Small intestine (tissue), 7 donors: ENCODE measurements at regions not wholly inside any gene's neighbourhood (a gene's known extent, or its start where the extent isn't known, plus 50 kb on each side); places are given as distances from the start of the nearest gene placed in this dataset.
"Not testable (repeated sequence)": the region's sequence is repeated elsewhere in the genome, so short reads cannot be mapped to it uniquely, and the experiment has no call there.

Experiments used
- DNase-seq, 2 donors: peaks; one replicate each; pipeline versions ENCODE4 v3.0.0 to v3.0.0-alpha.2; 2013
- FAIRE-seq: peaks from 2 replicates; lab custom pipeline; 2012; peaks lifted over from hg19 to GRCh38; lab: Jason Lieb, UNC
- H3K27ac ChIP-seq, 3 donors: one replicate each; pipeline ENCODE4 v1.5.1; 2013; ENCODE audit warnings: low read length in 2 of 3, mild to moderate bottlenecking in 2 of 3, control low read depth in 1 of 3, inconsistent platforms in 1 of 3, low read depth in 1 of 3, moderate library complexity in 1 of 3
- H3K27me3 ChIP-seq, 3 donors: one replicate each; pipeline ENCODE4 v1.6.1; 2013; ENCODE audit warnings: low read length in 3 of 3, inconsistent platforms in 1 of 3; ENCODE audit not compliant: control insufficient read depth in 3 of 3, insufficient read depth in 3 of 3
- H3K36me3 ChIP-seq, 3 donors: one replicate each; pipeline ENCODE4 v1.6.1; 2013; ENCODE audit warnings: low read length in 3 of 3, inconsistent platforms in 1 of 3, low read depth in 1 of 3, mild to moderate bottlenecking in 1 of 3, moderate library complexity in 1 of 3; ENCODE audit not compliant: control insufficient read depth in 3 of 3, insufficient read depth in 2 of 3
- H3K4me1 ChIP-seq, 3 donors: one replicate each; pipeline ENCODE4 v1.6.1; 2013; ENCODE audit warnings: low read length in 2 of 3, inconsistent platforms in 1 of 3, low read depth in 1 of 3, mild to moderate bottlenecking in 1 of 3, moderate library complexity in 1 of 3; ENCODE audit not compliant: control insufficient read depth in 3 of 3, insufficient read depth in 2 of 3
- H3K4me3 ChIP-seq, 3 donors: one replicate each; pipeline ENCODE4 v1.5.1; 2013; ENCODE audit warnings: low read length in 3 of 3, control low read depth in 1 of 3, inconsistent platforms in 1 of 3, low read depth in 1 of 3, mild to moderate bottlenecking in 1 of 3, moderate library complexity in 1 of 3
- H3K9me3 ChIP-seq, 2 donors: one replicate each; pipeline ENCODE4 v1.6.1; 2013; ENCODE audit warnings: low read depth in 1 of 2, low read length in 1 of 2; ENCODE audit not compliant: control insufficient read depth in 2 of 2, insufficient read depth in 1 of 2
- WGBS, 3 donors: extraction: QIAGEN DNeasy Blood & Tissue Kit; methylation state at CpG; one replicate each; pipeline ENCODE4 v1.1.7; 2013; 5-methylcytosine and 5-hydroxymethylcytosine counted together
- donor health status: healthy with polysubstance abuse.
- donor health status: control.
- donor health status: control.
- donor health status: Bipolar disorder and iron deficiency.
- donor health status: healthy.

- no peaks in the 10 kb centered on the region for H3K4me1 ChIP-seq
- peaks cover 0 to 3% (median 0%) of the 10 kb centered on the region in 3 donors for H3K27me3 ChIP-seq
- H3K9me3 ChIP-seq = peaks cover 0 to 6% of the 10 kb centered on the region in 2 donors
- H3K27ac ChIP-seq = no peak overlapping the region
- H3K4me3 ChIP-seq = no peak overlapping the region
- H3K36me3 ChIP-seq = no peaks in the 10 kb centered on the region
- FAIRE-seq = no peak
- DNase-seq = no peak
- WGBS, 3 donors = 77 to 92% (median 87%) methylated on average over 7 of the region's 7 CpGs
Measured at GRCh38 chr5:127183332-127183731, 107.3 kb upstream of the MEGF10 start.

GRCh38 chr5:127184851-127185250 is 105.7 kb upstream of the MEGF10 start:
- Histone ChIP-seq H3K4me3 (no peak overlapping the region), H3K27ac (no peak overlapping the region), H3K36me3 (no peaks in the 10 kb centered on the region), H3K27me3 (no peaks in the 10 kb centered on the region), H3K4me1 (no peaks in the 10 kb centered on the region), H3K9me3 (peaks cover 0 to 6% of the 10 kb centered on the region in 2 donors)
- DNase-seq (no peak), FAIRE-seq (no peak)
- 57 to 73% (median 59%) methylated on average over 4 of the region's 4 CpGs for WGBS, 3 donors

DNA sequence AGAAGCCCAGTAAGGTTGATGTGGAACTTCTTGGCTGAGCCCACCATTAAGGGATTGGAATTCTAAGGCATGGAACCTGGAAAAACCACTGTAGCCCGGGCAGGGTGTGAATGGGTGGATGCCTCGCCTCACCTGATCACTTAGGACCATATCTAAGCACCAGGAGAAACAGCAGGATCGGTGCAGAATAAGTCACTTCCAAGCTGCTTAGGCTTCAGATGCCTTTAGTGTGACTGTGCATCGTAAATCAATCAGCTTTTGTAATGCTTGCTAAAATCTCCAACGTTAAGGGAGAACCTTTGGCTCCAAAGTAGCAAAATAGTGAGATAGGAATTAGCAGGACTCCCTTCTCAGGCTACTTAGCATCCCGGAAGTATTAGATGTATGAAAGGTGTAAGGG is 103.9 kb upstream of the MEGF10 start:
- Histone ChIP-seq H3K4me3 (no peak overlapping the region), H3K27me3 (no peaks in the 10 kb centered on the region)
- FAIRE-seq = no peak

DNA sequence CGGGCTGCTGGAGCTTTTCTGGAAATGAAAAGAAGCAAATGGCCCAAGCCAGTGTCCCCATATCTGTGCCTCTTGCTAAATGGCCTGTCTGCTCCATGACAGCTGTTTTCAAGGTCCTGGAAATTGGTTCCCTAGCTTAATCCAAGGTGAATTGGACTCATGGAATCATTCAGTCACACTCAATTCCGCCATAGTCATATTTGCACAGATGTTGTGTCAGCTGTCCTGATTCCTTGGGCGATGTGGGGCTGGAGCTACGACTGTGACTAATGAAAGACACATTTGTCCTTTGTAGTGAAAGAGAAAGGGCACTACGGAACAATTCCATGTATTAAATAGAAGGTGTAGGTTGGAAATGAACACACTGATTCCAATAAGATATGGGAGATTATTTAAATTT is 102.9 kb upstream of the MEGF10 start:
- H3K9me3 ChIP-seq = peaks cover 0 to 3% of the 10 kb centered on the region in 2 donors
- DNase-seq = no peak
- no peaks in the 10 kb centered on the region for H3K36me3 ChIP-seq
- H3K27me3 ChIP-seq = no peaks in the 10 kb centered on the region
- peaks cover 0 to 3% (median 0%) of the 10 kb centered on the region in 3 donors for H3K4me1 ChIP-seq
- WGBS, 3 donors = 67 to 84% (median 73%) methylated on average over 5 of the region's 5 CpGs
- no peak for FAIRE-seq
- no peak overlapping the region for H3K27ac ChIP-seq
- no peak overlapping the region for H3K4me3 ChIP-seq

More for the DNA sequence above, 103.9 kb upstream of the MEGF10 start:
- Histone ChIP-seq H3K36me3 (no peaks in the 10 kb centered on the region), H3K27ac (no peak overlapping the region), H3K4me1 (no peaks in the 10 kb centered on the region), H3K9me3 (peaks cover 0 to 6% of the 10 kb centered on the region in 2 donors)
- 39 to 58% (median 54%) methylated on average over 6 of the region's 6 CpGs for WGBS, 3 donors
- DNase-seq = no peak

- H3K4me1 ChIP-seq = peaks cover 0 to 7% (median 0%) of the 10 kb centered on the region in 3 donors
Measured at GRCh38 chr5:127192150-127192549, 98.4 kb upstream of the MEGF10 start.

GRCh38 chr5:127192836-127193338 is 97.7 kb upstream of the MEGF10 start:
- peak in 1 of 2 donors; percentile 41 for DNase-seq
- WGBS, 3 donors = 51 to 65% (median 57%) methylated on average over 3 of the region's 3 CpGs
- Histone ChIP-seq H3K27ac (no peak overlapping the region), H3K27me3 (peaks cover 0 to 2% (median 0%) of the 10 kb centered on the region in 3 donors), H3K9me3 (no peaks in the 10 kb centered on the region), H3K36me3 (no peaks in the 10 kb centered on the region), H3K4me3 (no peak overlapping the region), H3K4me1 (peaks cover 0 to 7% (median 0%) of the 10 kb centered on the region in 3 donors)
- no peak for FAIRE-seq

More at GRCh38 chr5:127192150-127192549, 98.4 kb upstream of the MEGF10 start:
- Histone ChIP-seq H3K36me3 (no peaks in the 10 kb centered on the region), H3K9me3 (no peaks in the 10 kb centered on the region), H3K27ac (no peak overlapping the region), H3K4me3 (no peak overlapping the region), H3K27me3 (no peaks in the 10 kb centered on the region)
- FAIRE-seq (no peak), DNase-seq (no peak)
- 84 to 96% (median 91%) methylated on average over 3 of the region's 3 CpGs for WGBS, 3 donors

- FAIRE-seq = peak; percentile 51
- WGBS, 3 donors = 84 to 93% (median 84%) methylated on average over 1 of the region's 1 CpG
- Histone ChIP-seq H3K9me3 (no peaks in the 10 kb centered on the region), H3K27ac (no peak overlapping the region), H3K4me3 (no peak overlapping the region), H3K4me1 (peaks cover 0 to 7% (median 0%) of the 10 kb centered on the region in 3 donors), H3K27me3 (peaks cover 0 to 2% (median 0%) of the 10 kb centered on the region in 3 donors), H3K36me3 (no peaks in the 10 kb centered on the region)
- DNase-seq = no peak
Measured at GRCh38 chr5:127196042-127196441, 94.6 kb upstream of the MEGF10 start.

DNA sequence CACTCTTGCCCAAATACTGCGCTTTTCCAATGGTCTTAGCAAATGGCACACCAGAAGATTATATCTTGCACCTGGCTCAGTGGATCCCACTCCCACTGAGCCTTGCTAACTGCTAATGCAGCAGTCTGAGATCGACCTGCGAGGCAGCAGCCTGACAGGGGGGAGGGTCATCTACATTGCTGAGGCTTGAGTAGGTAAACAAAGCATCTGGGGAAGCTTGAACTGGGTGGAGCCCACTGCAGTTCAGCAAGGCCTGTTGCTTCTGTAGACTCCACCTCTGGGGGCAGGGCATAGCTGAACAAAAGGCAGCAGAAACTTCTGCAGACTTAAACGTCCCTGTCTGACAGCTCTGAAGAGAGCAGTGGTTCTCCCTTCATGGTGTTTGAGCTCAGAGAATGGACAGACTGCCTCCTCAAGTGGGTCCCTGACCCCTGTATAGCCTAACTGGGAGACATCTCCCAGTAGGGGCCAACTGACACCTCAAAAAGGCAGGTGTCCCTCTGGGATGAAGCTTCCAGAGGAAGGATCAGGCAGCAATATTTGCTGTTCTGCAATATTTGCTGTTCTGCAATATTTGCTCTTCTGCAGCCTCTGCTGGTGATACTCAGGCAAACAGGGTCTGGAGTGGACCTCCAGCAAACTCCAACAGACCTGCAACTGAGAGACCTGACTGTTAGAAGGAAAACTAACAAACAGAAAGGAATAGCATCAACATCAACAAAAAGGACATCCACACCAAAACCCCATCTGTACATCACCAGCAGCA is 93.0 kb upstream of the MEGF10 start:
- WGBS, 3 donors = 30 to 45% (median 40%) methylated on average over 4 of the region's 4 CpGs
- H3K36me3 ChIP-seq = not testable (repeated sequence)

More for the DNA sequence above, 93.0 kb upstream of the MEGF10 start:
- not testable (repeated sequence) for H3K27ac ChIP-seq, FAIRE-seq, H3K9me3 ChIP-seq, H3K4me1 ChIP-seq, H3K27me3 ChIP-seq, H3K4me3 ChIP-seq
- DNase-seq = peak in 1 of 2 donors; percentile 10
